ENCODE measurements at regions not wholly inside any gene's neighbourhood (a gene's known extent, or its start where the extent isn't known, plus 50 kb on each side); places are given as distances from the start of the nearest gene placed in this dataset.

GRCh38 chr14:104366931-104367865 is 212.4 kb upstream of the C14orf180 start:
- Histone ChIP-seq H3K27me3 (ENCODE audit: control insufficient read depth, insufficient read depth, low read length) (peaks cover 2% of the 10 kb centered on the region), H3K36me3 (ENCODE audit: control insufficient read depth in 2 of 3, insufficient read depth in 3 of 3, low read length in 3 of 3) (no peaks in the 10 kb centered on the region), H3K4me3 (ENCODE audit: low read length in 3 of 3) (no peak overlapping the region), H3K9me3 (ENCODE audit: control insufficient read depth in 2 of 3, insufficient read depth in 1 of 3, low read length in 3 of 3) (no peaks in the 10 kb centered on the region), H3K27ac (ENCODE audit: low read depth in 2 of 2, low read length in 2 of 2) (no peak overlapping the region), H3K4me1 (ENCODE audit: control insufficient read depth in 2 of 3, insufficient read depth in 2 of 3, low read depth in 1 of 3, low read length in 3 of 3) (no peaks in the 10 kb centered on the region), H3K9ac (ENCODE audit: low read length in 3 of 3) (no peak overlapping the region)
- no peak for TF ChIP-seq CTCF (IDR thresholded peaks at IDR 0.05; ENCODE audit: borderline replicate concordance, extremely low read depth, insufficient read depth)
- intact Hi-C loops (cut with DNase I), result no loop called here
- DNase-seq (peak in 1 of 5 donors; percentile 48), FAIRE-seq (no peak)

GRCh38 chr14:104367866-104368750 is 211.5 kb upstream of the C14orf180 start:
- intact Hi-C loops (cut with DNase I), result no loop called here
- TF ChIP-seq CTCF (IDR thresholded peaks at IDR 0.05; ENCODE audit: borderline replicate concordance, extremely low read depth, insufficient read depth), result no peak
- H3K4me3 ChIP-seq (ENCODE audit: low read length in 3 of 3), result no peak overlapping the region
- H3K4me1 ChIP-seq (ENCODE audit: control insufficient read depth in 2 of 3, insufficient read depth in 2 of 3, low read depth in 1 of 3, low read length in 3 of 3), result no peaks in the 10 kb centered on the region
- H3K9me3 ChIP-seq (ENCODE audit: control insufficient read depth in 2 of 3, insufficient read depth in 1 of 3, low read length in 3 of 3), result no peaks in the 10 kb centered on the region
- H3K27me3 ChIP-seq (ENCODE audit: control insufficient read depth, insufficient read depth, low read length), result peaks cover 2% of the 10 kb centered on the region
- no peak overlapping the region for H3K27ac ChIP-seq (ENCODE audit: low read depth in 2 of 2, low read length in 2 of 2)
- FAIRE-seq, result no peak
- no peak overlapping the region for H3K9ac ChIP-seq (ENCODE audit: low read length in 3 of 3)
- peak in 2 of 5 donors; percentile 24 to 64 for DNase-seq
- no peaks in the 10 kb centered on the region for H3K36me3 ChIP-seq (ENCODE audit: control insufficient read depth in 2 of 3, insufficient read depth in 3 of 3, low read length in 3 of 3)

GRCh38 chr14:104368751-104369100 is 210.8 kb upstream of the C14orf180 start:
- peak in 1 of 5 donors; percentile 66 for DNase-seq
- Histone ChIP-seq H3K36me3 (ENCODE audit: control insufficient read depth in 2 of 3, insufficient read depth in 3 of 3, low read length in 3 of 3) (no peaks in the 10 kb centered on the region), H3K27ac (ENCODE audit: low read depth in 2 of 2, low read length in 2 of 2) (no peak overlapping the region), H3K9ac (ENCODE audit: low read length in 3 of 3) (no peak overlapping the region), H3K4me3 (ENCODE audit: low read length in 3 of 3) (no peak overlapping the region), H3K27me3 (ENCODE audit: control insufficient read depth, insufficient read depth, low read length) (peaks cover 2% of the 10 kb centered on the region), H3K9me3 (ENCODE audit: control insufficient read depth in 2 of 3, insufficient read depth in 1 of 3, low read length in 3 of 3) (no peaks in the 10 kb centered on the region), H3K4me1 (ENCODE audit: control insufficient read depth in 2 of 3, insufficient read depth in 2 of 3, low read depth in 1 of 3, low read length in 3 of 3) (no peaks in the 10 kb centered on the region)
- intact Hi-C loops (cut with DNase I), result no loop called here
- TF ChIP-seq CTCF (IDR thresholded peaks at IDR 0.05; ENCODE audit: borderline replicate concordance, extremely low read depth, insufficient read depth), result no peak
- no peak for FAIRE-seq
